ENCODE measurements at regions not wholly inside any gene's neighbourhood (a gene's known extent, or its start where the extent isn't known, plus 50 kb on each side); places are given as distances from the start of the nearest gene placed in this dataset.
"Not testable (repeated sequence)": the region's sequence is repeated elsewhere in the genome, so short reads cannot be mapped to it uniquely, and the experiment has no call there.

GRCh38 chr6:119829499-119829898 is 479.9 kb upstream of the MAN1A1 start:
- H2AK5ac ChIP-seq (ENCODE audit: low read depth, low read length); H3K79me2 ChIP-seq (ENCODE audit: control insufficient read depth in 1 of 2, insufficient read depth in 2 of 2, low read length in 2 of 2); H2BK5ac ChIP-seq (ENCODE audit: low read depth, low read length); H4K20me1 ChIP-seq (replicated peaks in 1 of 2; ENCODE audit: control insufficient read depth in 1 of 2, insufficient read depth in 2 of 2, low read length in 2 of 2); H4K91ac ChIP-seq (replicated peaks; ENCODE audit: insufficient read length, low read length); H3K18ac ChIP-seq (ENCODE audit: extremely low read depth, low read length); H3K56ac ChIP-seq (replicated peaks; ENCODE audit: insufficient read length, low read depth, low read length); H3K79me1 ChIP-seq (ENCODE audit: low read depth, low read length); FAIRE-seq; H2BK12ac ChIP-seq (ENCODE audit: low read depth, low read length); H3K4me1 ChIP-seq (replicated peaks in 1 of 4; ENCODE audit: control insufficient read depth in 3 of 4, insufficient read depth in 4 of 4, low read length in 3 of 4); H3K27ac ChIP-seq (ENCODE audit: low read depth, low read length); H2BK120ac ChIP-seq (replicated peaks; ENCODE audit: low read depth, low read length); H2BK15ac ChIP-seq (ENCODE audit: low read length); H2BK20ac ChIP-seq (ENCODE audit: low read length); H3K14ac ChIP-seq (ENCODE audit: insufficient read length); H3K23me2 ChIP-seq (ENCODE audit: low read depth, low read length); H3K9me3 ChIP-seq (ENCODE audit: insufficient read depth in 2 of 2, low read depth in 1 of 2, low read length in 1 of 2); H3K27me3 ChIP-seq (replicated peaks in 1 of 4; ENCODE audit: control insufficient read depth in 3 of 4, extremely low read depth in 1 of 4, insufficient read depth in 3 of 4, low read length in 3 of 4); H3K4ac ChIP-seq (replicated peaks; ENCODE audit: insufficient read length, low read depth, low read length); POLR2A ChIA-PET (ENCODE audit: partially characterized antibody); H3K9ac ChIP-seq (replicated peaks in 1 of 4; ENCODE audit: extremely low read depth in 1 of 4, low read depth in 3 of 4, low read length in 3 of 4); H3K4me3 ChIP-seq (ENCODE audit: extremely low read depth in 1 of 4, insufficient read depth in 2 of 4, low read depth in 3 of 4, low read length in 4 of 4); H3K4me2 ChIP-seq (ENCODE audit: insufficient read depth in 1 of 2, low read depth in 2 of 2, low read length in 2 of 2); H4K8ac ChIP-seq (ENCODE audit: extremely low read depth, insufficient read depth, low read length); H4K5ac ChIP-seq (ENCODE audit: insufficient read length, low read depth, low read length); H3K23ac ChIP-seq (ENCODE audit: insufficient read length); H3K36me3 ChIP-seq (ENCODE audit: control insufficient read depth in 2 of 4, insufficient read depth in 4 of 4, low read length in 3 of 4); DNase-seq (ENCODE audit: low read depth in 1 of 2, low spot score in 2 of 2); H2AFZ ChIP-seq (ENCODE audit: low read length): not testable (repeated sequence)
- CTCF ChIA-PET (ENCODE audit: partially characterized antibody) = interaction anchor here (0.6 to 1.0 kb wide), 3 partner anchors 88 to 149 kb away, joined by 3 to 4 read pairs (median 3); no protein-coding TSS in a partner anchor
- 93% methylated on average over 3 of the region's 4 CpGs; no CpG with 5 or more reads in 1 of the 2 experiments for WGBS, 2 experiments (ENCODE audit: extremely low coverage in 1 of 2, insufficient coverage in 1 of 2, insufficient read length in 1 of 2, insufficient replicate concordance in 2 of 2, low coverage in 1 of 2, low lambda C conversion rate in 2 of 2, missing lambda C conversion rate in 1 of 2)
